CD4-positive, alpha-beta T cell treated with Interleukin-15 for 4 hours (primary cell): ENCODE measurements at regions not wholly inside any gene's neighbourhood (a gene's known extent, or its start where the extent isn't known, plus 50 kb on each side); places are given as distances from the start of the nearest gene placed in this dataset.

Experiments used
- DNase-seq: peaks from one replicate; pipeline ENCODE4 v3.0.0-alpha.2; 2020; ENCODE audit warnings: low spot score

- no peak for DNase-seq
These were observed 438.8 kb upstream of the TGFBR2 start for GRCh38 chr3:30167541-30168011.

GRCh38 chr3:30169487-30169886, 436.9 kb upstream of the TGFBR2 start:
- DNase-seq: no peak

DNA sequence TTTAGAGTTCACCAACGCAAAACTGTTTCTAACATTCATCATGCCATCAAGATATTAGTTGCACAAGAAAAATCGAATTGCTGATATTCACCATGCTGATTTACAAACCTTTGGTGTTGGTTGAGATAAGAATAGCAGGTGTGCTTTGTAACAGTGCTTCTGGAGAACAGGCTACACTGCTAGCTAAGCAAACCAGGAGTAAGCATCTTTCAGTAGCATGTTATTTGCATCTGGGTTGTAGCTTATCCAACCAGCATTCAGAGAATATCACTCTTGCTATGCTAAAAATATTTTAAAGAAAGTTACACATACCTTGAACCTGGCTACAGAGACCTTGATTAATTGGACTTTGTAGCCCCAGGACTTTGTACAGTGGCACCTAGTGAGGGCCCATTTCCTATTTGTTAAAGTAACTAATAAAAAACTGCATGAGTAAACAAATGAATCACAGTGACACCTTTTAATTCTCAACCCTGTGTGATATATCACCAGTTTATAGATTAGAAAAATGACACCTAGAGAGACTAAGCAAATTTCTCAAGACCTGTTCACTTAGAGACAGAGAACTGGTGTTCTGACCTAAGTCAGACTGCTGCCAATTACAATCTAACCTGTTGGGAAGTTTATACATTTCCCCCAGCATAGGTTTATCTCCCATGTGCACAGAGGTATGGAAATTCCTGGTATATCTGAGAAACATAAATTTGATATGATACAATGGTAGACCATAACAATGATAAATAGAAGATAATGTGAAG, 435.5 kb upstream of the TGFBR2 start:
- DNase-seq: no peak

- DNase-seq: no peak
These were observed 432.0 kb upstream of the TGFBR2 start for GRCh38 chr3:30174357-30174756.

- DNase-seq: no peak
These were observed 425.9 kb upstream of the TGFBR2 start for GRCh38 chr3:30180310-30181177.

DNA sequence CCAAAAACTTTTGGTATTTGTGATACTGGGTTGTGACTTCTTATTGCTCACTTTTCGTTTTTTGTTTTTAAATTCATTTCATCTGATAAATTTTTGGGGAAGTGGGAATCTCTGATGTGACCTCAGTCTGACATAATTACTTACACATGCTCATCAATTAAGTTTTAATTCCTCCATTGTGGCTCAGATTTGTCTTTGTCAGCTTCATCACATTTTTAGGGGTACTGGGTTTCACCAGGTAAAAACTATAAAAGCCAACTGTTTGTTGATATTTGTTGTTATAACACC, 425.3 kb upstream of the TGFBR2 start:
- no peak for DNase-seq

- DNase-seq: no peak
These were observed 424.8 kb upstream of the TGFBR2 start for GRCh38 chr3:30181581-30181980.

- no peak for DNase-seq
These were observed 423.0 kb upstream of the TGFBR2 start for GRCh38 chr3:30183421-30183820.

- DNase-seq: no peak
These were observed 422.1 kb upstream of the TGFBR2 start for GRCh38 chr3:30184091-30184810.

- DNase-seq: no peak
These were observed 420.5 kb upstream of the TGFBR2 start for GRCh38 chr3:30185872-30186271.

GRCh38 chr3:30186741-30187219, 419.6 kb upstream of the TGFBR2 start:
- no peak for DNase-seq

- DNase-seq: no peak
These were observed 419.0 kb upstream of the TGFBR2 start for GRCh38 chr3:30187366-30187765.

DNA sequence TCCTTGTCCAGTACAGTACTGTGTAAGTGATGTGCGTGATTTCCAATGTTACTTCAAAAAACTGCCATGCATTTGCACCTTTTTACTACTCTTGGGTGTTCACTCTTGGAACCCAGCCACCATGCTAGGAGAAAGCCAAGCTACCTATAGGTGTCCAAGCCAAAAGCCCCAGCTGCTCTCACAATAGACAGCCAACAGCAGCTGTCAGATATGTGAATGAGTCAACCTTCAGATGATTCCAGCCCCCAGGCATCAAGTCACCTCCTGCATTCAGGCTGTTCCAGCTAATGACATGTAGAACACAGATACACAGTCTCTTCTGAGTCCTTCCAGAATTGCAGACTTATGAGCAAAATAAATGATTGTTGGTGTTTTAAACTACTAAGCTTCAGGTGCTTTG, 417.7 kb upstream of the TGFBR2 start:
- DNase-seq: no peak

DNA sequence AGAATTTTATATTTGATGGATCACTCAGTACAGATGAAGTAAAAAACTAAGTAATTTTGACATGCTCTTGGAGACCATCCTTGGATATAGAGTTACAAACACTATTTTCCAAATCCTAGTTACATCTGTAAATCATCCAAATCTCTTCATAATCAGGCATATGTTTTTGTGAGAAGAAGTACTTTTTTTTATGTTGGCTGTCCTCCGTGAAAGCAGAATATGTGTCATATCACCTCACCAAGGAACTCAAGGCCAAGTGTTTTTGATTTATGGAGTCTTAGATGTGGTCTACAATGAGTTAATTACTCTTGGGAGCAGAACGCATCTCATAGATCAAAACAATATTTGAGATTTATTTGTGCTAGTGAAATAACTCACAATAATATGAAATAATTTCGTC, 416.5 kb upstream of the TGFBR2 start:
- no peak for DNase-seq

DNA sequence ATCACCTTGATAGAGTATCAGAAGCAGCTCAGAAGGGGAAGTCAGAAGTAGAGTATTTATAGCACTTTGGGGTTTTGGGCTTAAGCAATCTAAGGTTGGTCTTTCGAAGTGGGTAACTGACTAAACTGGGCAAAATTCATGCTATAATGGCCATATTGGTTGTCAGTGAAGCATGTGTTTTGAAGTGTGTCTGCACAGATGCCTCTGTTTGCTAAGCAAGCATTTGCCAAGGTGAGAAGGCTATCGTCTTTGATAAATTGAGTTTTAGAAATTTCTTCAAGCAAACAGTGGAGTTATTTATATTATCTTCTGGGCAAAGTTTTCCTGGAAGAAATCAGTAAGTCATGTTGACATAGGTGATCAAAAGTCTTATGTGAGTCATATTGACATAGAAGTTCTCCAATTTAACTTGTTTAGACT, 412.8 kb upstream of the TGFBR2 start:
- DNase-seq: no peak

- DNase-seq: no peak
These were observed 411.0 kb upstream of the TGFBR2 start for GRCh38 chr3:30195352-30195751.

DNA sequence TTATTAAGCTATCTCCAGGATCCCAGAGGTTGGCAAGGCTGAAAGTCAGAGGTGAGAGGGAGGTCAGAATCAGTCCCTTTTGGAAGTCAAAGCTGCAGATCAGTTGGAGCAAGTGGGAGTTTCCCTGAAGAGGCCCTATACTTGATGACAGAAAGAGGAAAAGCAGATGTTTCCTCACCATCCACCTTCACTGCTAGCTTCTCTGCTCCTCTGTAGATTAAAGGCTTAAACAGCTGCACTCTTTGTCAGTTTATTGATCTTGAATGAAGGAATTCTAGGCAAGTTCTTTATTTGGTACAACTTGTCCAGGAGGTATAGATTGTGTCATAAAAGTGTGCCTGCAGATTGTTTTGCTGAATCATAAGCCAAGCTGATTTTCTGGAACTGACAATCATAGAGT, 408.2 kb upstream of the TGFBR2 start:
- no peak for DNase-seq

- DNase-seq: peak; percentile 51
These were observed 407.2 kb upstream of the TGFBR2 start for GRCh38 chr3:30199096-30199759.

DNA sequence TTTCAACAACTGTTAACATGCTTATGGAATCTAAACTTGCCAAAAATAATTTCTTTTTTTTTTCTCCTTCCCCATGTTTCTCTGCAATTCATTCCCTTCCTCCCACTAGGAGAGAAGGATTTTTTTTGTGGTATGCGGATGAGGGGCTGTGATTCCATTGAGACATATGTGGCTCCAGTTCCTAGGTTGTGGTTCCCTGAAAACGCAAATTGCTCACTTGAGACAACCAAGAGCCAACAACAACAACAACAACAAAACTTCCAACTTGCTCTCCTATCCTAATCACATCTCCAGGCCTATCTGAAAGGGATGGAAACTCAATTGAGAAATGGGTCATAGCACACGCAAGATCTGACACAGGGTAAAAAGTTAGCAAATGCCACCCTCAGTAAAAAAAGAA, 406.5 kb upstream of the TGFBR2 start:
- DNase-seq: no peak

GRCh38 chr3:30201715-30202114, 404.7 kb upstream of the TGFBR2 start:
- DNase-seq: no peak

DNA sequence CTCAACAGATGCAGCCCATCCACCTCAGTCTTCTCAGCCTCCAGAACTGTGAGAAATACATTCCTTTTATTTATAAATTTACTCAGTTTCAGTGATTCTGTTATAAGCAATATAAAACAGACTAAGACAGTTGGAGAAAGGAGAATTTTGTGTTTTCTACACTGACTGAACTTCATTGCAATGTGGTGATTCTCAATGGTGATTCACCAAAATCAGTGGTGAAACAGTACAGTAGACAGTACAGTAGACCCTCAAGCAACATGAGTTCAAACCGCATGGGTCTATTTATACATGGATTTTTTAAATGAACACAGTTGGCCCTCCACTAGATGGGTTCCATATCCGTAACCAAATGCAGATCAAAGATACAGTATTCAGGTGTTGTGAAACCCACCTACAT, 403.1 kb upstream of the TGFBR2 start:
- no peak for DNase-seq

DNA sequence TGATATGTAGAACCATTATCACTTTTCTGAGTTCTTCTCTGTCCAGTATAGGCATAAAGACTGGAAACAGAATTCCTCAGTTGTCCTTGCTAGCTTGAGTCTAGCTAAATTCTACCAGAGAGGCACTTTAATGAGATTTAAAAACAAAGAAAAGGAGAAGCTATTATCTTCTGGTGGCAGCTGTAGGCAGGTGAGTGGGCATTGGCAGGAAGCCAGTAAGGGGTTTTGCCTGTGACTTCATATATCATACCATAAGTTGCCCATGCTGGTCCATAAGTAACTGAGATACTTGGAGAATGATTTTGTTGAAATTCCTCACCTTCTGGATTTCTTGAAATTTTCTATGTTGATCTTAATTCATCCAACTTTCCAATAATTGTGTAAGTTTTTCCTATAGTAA, 402.3 kb upstream of the TGFBR2 start:
- DNase-seq: no peak
